ENCODE measurements at regions not wholly inside any gene's neighbourhood (a gene's known extent, or its start where the extent isn't known, plus 50 kb on each side); places are given as distances from the start of the nearest gene placed in this dataset.

DNA sequence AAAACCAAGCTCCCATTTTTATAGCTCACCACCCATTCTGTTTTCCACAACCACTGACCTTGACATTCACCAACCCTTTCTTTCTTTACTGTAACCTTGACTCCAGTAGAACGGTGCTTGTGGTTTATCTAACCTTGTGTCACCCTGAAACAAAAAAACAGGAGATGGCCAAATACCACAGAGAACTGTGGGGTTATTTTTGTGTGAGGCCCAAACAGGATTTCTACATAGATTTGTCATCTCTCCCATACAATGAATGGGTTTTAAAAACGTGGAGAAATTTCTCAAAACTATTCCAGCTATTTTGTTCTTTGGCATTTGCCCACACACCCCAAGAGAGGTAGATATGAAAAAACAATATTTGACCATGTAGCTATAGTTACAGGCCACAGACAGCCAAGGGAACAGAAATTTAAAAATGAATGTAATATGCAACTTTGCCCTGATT lies 231.3 kb upstream of the TANK start:
- Histone ChIP-seq H3K4me3 (replicated peaks; ENCODE audit: insufficient read depth, low read length) (no peak overlapping the region), H3K27ac (replicated peaks) (no peak overlapping the region), H3K27me3 (ENCODE audit: insufficient read depth, poor library complexity, severe bottlenecking) (no peaks in the 10 kb centered on the region)
- TF ChIP-seq, protein P1, sequence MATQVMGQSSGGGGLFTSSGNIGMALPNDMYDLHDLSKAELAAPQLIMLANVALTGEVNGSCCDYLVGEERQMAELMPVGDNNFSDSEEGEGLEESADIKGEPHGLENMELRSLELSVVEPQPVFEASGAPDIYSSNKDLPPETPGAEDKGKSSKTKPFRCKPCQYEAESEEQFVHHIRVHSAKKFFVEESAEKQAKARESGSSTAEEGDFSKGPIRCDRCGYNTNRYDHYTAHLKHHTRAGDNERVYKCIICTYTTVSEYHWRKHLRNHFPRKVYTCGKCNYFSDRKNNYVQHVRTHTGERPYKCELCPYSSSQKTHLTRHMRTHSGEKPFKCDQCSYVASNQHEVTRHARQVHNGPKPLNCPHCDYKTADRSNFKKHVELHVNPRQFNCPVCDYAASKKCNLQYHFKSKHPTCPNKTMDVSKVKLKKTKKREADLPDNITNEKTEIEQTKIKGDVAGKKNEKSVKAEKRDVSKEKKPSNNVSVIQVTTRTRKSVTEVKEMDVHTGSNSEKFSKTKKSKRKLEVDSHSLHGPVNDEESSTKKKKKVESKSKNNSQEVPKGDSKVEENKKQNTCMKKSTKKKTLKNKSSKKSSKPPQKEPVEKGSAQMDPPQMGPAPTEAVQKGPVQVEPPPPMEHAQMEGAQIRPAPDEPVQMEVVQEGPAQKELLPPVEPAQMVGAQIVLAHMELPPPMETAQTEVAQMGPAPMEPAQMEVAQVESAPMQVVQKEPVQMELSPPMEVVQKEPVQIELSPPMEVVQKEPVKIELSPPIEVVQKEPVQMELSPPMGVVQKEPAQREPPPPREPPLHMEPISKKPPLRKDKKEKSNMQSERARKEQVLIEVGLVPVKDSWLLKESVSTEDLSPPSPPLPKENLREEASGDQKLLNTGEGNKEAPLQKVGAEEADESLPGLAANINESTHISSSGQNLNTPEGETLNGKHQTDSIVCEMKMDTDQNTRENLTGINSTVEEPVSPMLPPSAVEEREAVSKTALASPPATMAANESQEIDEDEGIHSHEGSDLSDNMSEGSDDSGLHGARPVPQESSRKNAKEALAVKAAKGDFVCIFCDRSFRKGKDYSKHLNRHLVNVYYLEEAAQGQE (IDR thresholded peaks at IDR 0.05; ENCODE audit: insufficient replicate concordance, low read depth), result no peak
- TF ChIP-seq SPI1 (IDR thresholded peaks at IDR 0.05; ENCODE audit: borderline replicate concordance, low read depth) (no peak), POLR2AphosphoS5 (IDR thresholded peaks at IDR 0.05; ENCODE audit: low read depth) (no peak), GABPA (IDR thresholded peaks at IDR 0.05; ENCODE audit: low read depth) (no peak)
- TF ChIP-seq, protein P2, sequence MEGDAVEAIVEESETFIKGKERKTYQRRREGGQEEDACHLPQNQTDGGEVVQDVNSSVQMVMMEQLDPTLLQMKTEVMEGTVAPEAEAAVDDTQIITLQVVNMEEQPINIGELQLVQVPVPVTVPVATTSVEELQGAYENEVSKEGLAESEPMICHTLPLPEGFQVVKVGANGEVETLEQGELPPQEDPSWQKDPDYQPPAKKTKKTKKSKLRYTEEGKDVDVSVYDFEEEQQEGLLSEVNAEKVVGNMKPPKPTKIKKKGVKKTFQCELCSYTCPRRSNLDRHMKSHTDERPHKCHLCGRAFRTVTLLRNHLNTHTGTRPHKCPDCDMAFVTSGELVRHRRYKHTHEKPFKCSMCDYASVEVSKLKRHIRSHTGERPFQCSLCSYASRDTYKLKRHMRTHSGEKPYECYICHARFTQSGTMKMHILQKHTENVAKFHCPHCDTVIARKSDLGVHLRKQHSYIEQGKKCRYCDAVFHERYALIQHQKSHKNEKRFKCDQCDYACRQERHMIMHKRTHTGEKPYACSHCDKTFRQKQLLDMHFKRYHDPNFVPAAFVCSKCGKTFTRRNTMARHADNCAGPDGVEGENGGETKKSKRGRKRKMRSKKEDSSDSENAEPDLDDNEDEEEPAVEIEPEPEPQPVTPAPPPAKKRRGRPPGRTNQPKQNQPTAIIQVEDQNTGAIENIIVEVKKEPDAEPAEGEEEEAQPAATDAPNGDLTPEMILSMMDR (IDR thresholded peaks at IDR 0.05; ENCODE audit: insufficient read depth, low read length), result no peak
- DNase-seq (ENCODE audit: low read depth in 1 of 2, low spot score in 1 of 2), result no peak

DNA sequence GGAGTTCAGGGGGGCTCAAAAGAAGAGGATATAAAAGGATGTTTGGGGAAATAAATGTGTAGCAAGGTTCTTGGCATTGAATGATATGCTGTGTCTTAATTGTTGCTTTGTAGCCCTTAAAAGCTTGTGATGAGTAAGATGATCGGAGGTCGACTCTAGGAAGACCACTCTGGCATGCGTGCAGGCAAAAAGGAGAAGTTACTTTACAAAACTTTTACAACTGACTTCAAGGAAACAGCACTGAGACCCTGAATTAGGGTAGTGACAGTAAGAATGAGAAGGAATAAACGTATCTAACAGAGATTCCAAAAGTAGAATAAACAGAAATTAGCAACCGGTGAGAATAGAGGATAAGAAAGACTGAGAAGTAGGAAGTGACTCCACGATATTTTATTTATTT lies 228.7 kb upstream of the TANK start:
- Histone ChIP-seq H3K27me3 (ENCODE audit: insufficient read depth, poor library complexity, severe bottlenecking) (peaks cover 3% of the 10 kb centered on the region), H3K27ac (replicated peaks) (no peak overlapping the region), H3K4me3 (replicated peaks; ENCODE audit: insufficient read depth, low read length) (no peak overlapping the region)
- TF ChIP-seq, protein P2 (IDR thresholded peaks at IDR 0.05; ENCODE audit: insufficient read depth, low read length), result no peak
- DNase-seq (ENCODE audit: low read depth in 1 of 2, low spot score in 1 of 2), result no peak

GRCh38 chr2:160932960-160933359 lies 227.3 kb upstream of the TANK start:
- peaks cover 3% of the 10 kb centered on the region for H3K27me3 ChIP-seq (ENCODE audit: insufficient read depth, poor library complexity, severe bottlenecking)
- DNase-seq (ENCODE audit: low read depth in 1 of 2, low spot score in 1 of 2), result no peak
- TF ChIP-seq, protein P2 (IDR thresholded peaks at IDR 0.05; ENCODE audit: insufficient read depth, low read length), result no peak
- TF ChIP-seq, protein P1 (IDR thresholded peaks at IDR 0.05; ENCODE audit: insufficient replicate concordance, low read depth), result no peak
- TF ChIP-seq GABPA (IDR thresholded peaks at IDR 0.05; ENCODE audit: low read depth), result no peak
- TF ChIP-seq SPI1 (IDR thresholded peaks at IDR 0.05; ENCODE audit: borderline replicate concordance, low read depth), result no peak
- no peak for TF ChIP-seq POLR2AphosphoS5 (IDR thresholded peaks at IDR 0.05; ENCODE audit: low read depth)
- H3K27ac ChIP-seq (replicated peaks), result no peak overlapping the region
- no peak overlapping the region for H3K4me3 ChIP-seq (replicated peaks; ENCODE audit: insufficient read depth, low read length)

- Histone ChIP-seq H3K27me3 (ENCODE audit: insufficient read depth, poor library complexity, severe bottlenecking) (peaks cover 3% of the 10 kb centered on the region), H3K27ac (replicated peaks) (no peak overlapping the region), H3K4me3 (replicated peaks; ENCODE audit: insufficient read depth, low read length) (no peak overlapping the region)
- TF ChIP-seq, protein P1 (IDR thresholded peaks at IDR 0.05; ENCODE audit: insufficient replicate concordance, low read depth), result no peak
- TF ChIP-seq, protein P2 (IDR thresholded peaks at IDR 0.05; ENCODE audit: insufficient read depth, low read length), result no peak
- TF ChIP-seq SPI1 (IDR thresholded peaks at IDR 0.05; ENCODE audit: borderline replicate concordance, low read depth), result no peak
- TF ChIP-seq POLR2AphosphoS5 (IDR thresholded peaks at IDR 0.05; ENCODE audit: low read depth), result no peak
- no peak for TF ChIP-seq GABPA (IDR thresholded peaks at IDR 0.05; ENCODE audit: low read depth)
- DNase-seq (ENCODE audit: low read depth in 1 of 2, low spot score in 1 of 2), result no peak
Observed at GRCh38 chr2:160934263-160934662, 226.0 kb upstream of the TANK start.
